ENCODE measurements at regions not wholly inside any gene's neighbourhood (a gene's known extent, or its start where the extent isn't known, plus 50 kb on each side); places are given as distances from the start of the nearest gene placed in this dataset.

- H2AFZ ChIP-seq (ENCODE audit: low read depth, low read length, severe bottlenecking): no peak overlapping the region
- no peaks in the 10 kb centered on the region for H4K20me1 ChIP-seq (ENCODE audit: low read depth, low read length)
- no peaks in the 10 kb centered on the region for H3K36me3 ChIP-seq (ENCODE audit: low read length)
- H3K27ac ChIP-seq (ENCODE audit: low read depth, low read length): no peak overlapping the region
- no peak overlapping the region for H3K9ac ChIP-seq (ENCODE audit: low read length)
- TF ChIP-seq EZH2phosphoT487 (conservative IDR thresholded peaks at IDR 0.05; ENCODE audit: low read length) (no peak), CTCF (IDR thresholded peaks at IDR 0.05; ENCODE audit: insufficient read depth, low read length, poor library complexity, severe bottlenecking) (no peak)
- H3K9me2 ChIP-seq (replicated peaks; ENCODE audit: insufficient read depth, low read length): no peaks in the 10 kb centered on the region
- H3K79me2 ChIP-seq (ENCODE audit: insufficient read depth, low read length): no peaks in the 10 kb centered on the region
- H3K9me3 ChIP-seq (ENCODE audit: insufficient read depth, low read length): no peaks in the 10 kb centered on the region
- no peaks in the 10 kb centered on the region for H3K27me3 ChIP-seq (ENCODE audit: low read length)
- H3K4me3 ChIP-seq (ENCODE audit: insufficient read depth, low read length, poor library complexity, severe bottlenecking): no peak overlapping the region
- no peak overlapping the region for H3K4me2 ChIP-seq (ENCODE audit: low read depth, low read length, poor library complexity, severe bottlenecking)
- H3F3A ChIP-seq (ENCODE audit: insufficient read depth): no peaks in the 10 kb centered on the region
Measured at GRCh38 chr3:170657312-170657711, 71.4 kb upstream of the SLC7A14 start.

- H4K20me1 ChIP-seq (ENCODE audit: low read depth, low read length): no peaks in the 10 kb centered on the region
- H3K79me2 ChIP-seq (ENCODE audit: insufficient read depth, low read length): no peaks in the 10 kb centered on the region
- no peak for TF ChIP-seq EZH2phosphoT487 (conservative IDR thresholded peaks at IDR 0.05; ENCODE audit: low read length)
- TF ChIP-seq CTCF (IDR thresholded peaks at IDR 0.05; ENCODE audit: insufficient read depth, low read length, poor library complexity, severe bottlenecking): no peak
- no peak overlapping the region for H3K9ac ChIP-seq (ENCODE audit: low read length)
- no peaks in the 10 kb centered on the region for H3K36me3 ChIP-seq (ENCODE audit: low read length)
- no peak overlapping the region for H3K4me2 ChIP-seq (ENCODE audit: low read depth, low read length, poor library complexity, severe bottlenecking)
- no peaks in the 10 kb centered on the region for H3F3A ChIP-seq (ENCODE audit: insufficient read depth)
- no peaks in the 10 kb centered on the region for H3K27me3 ChIP-seq (ENCODE audit: low read length)
- no peaks in the 10 kb centered on the region for H3K9me2 ChIP-seq (replicated peaks; ENCODE audit: insufficient read depth, low read length)
- H3K9me3 ChIP-seq (ENCODE audit: insufficient read depth, low read length): no peaks in the 10 kb centered on the region
- H3K27ac ChIP-seq (ENCODE audit: low read depth, low read length): no peak overlapping the region
- no peak overlapping the region for H2AFZ ChIP-seq (ENCODE audit: low read depth, low read length, severe bottlenecking)
- no peak overlapping the region for H3K4me3 ChIP-seq (ENCODE audit: insufficient read depth, low read length, poor library complexity, severe bottlenecking)
Measured at GRCh38 chr3:170656284-170656683, 70.4 kb upstream of the SLC7A14 start.

- TF ChIP-seq CTCF (IDR thresholded peaks at IDR 0.05; ENCODE audit: insufficient read depth, low read length, poor library complexity, severe bottlenecking) (no peak), EZH2phosphoT487 (conservative IDR thresholded peaks at IDR 0.05; ENCODE audit: low read length) (no peak)
- H3K4me2 ChIP-seq (ENCODE audit: low read depth, low read length, poor library complexity, severe bottlenecking): no peak overlapping the region
- no peak overlapping the region for H3K27ac ChIP-seq (ENCODE audit: low read depth, low read length)
- no peak overlapping the region for H2AFZ ChIP-seq (ENCODE audit: low read depth, low read length, severe bottlenecking)
- H4K20me1 ChIP-seq (ENCODE audit: low read depth, low read length): no peaks in the 10 kb centered on the region
- no peaks in the 10 kb centered on the region for H3K27me3 ChIP-seq (ENCODE audit: low read length)
- no peaks in the 10 kb centered on the region for H3F3A ChIP-seq (ENCODE audit: insufficient read depth)
- H3K4me3 ChIP-seq (ENCODE audit: insufficient read depth, low read length, poor library complexity, severe bottlenecking): no peak overlapping the region
- no peaks in the 10 kb centered on the region for H3K79me2 ChIP-seq (ENCODE audit: insufficient read depth, low read length)
- H3K9me3 ChIP-seq (ENCODE audit: insufficient read depth, low read length): no peaks in the 10 kb centered on the region
- H3K9ac ChIP-seq (ENCODE audit: low read length): no peak overlapping the region
- no peaks in the 10 kb centered on the region for H3K9me2 ChIP-seq (replicated peaks; ENCODE audit: insufficient read depth, low read length)
- no peaks in the 10 kb centered on the region for H3K36me3 ChIP-seq (ENCODE audit: low read length)
Measured at GRCh38 chr3:170653801-170654200, 67.9 kb upstream of the SLC7A14 start.

Measured in SU-DHL-6 (cell line).